HAP-1 (cell line): ENCODE measurements at regions not wholly inside any gene's neighbourhood (a gene's known extent, or its start where the extent isn't known, plus 50 kb on each side); places are given as distances from the start of the nearest gene placed in this dataset.
"Not testable (repeated sequence)": the region's sequence is repeated elsewhere in the genome, so short reads cannot be mapped to it uniquely, and the experiment has no call there.

ENCODE experiments used
- DNase-seq, 2 experiments: peaks; one replicate each; pipeline ENCODE4 v3.0.0-alpha.2; 2016 to 2020; ENCODE audit warnings: low spot score in 2 of 2
- H3K27me3 ChIP-seq: fragments of 250-450 bp; sonication (Bioruptor Pico); 2 replicates; pipeline ENCODE4 v1.5.1; 2020; ENCODE audit warnings: low read depth, mild to moderate bottlenecking, moderate library complexity
- H3K36me3 ChIP-seq: fragments of 250-450 bp; sonication (Bioruptor Pico); replicated peaks from 2 replicates; pipeline ENCODE4 v1.5.1; 2020; ENCODE audit warnings: mild to moderate bottlenecking
- H3K4me1 ChIP-seq: fragments of 250-450 bp; sonication (Bioruptor Pico); 2 replicates; pipeline ENCODE4 v1.5.1; 2020; ENCODE audit warnings: mild to moderate bottlenecking
- H3K4me3 ChIP-seq: fragments of 250-450 bp; sonication (Bioruptor Pico); 2 replicates; pipeline ENCODE4 v1.5.1; 2020; ENCODE audit warnings: mild to moderate bottlenecking, moderate library complexity
- H3K9me3 ChIP-seq: fragments of 250-450 bp; sonication (Bioruptor Pico); 2 replicates; pipeline ENCODE4 v1.5.1; 2020; ENCODE audit warnings: mild to moderate bottlenecking, moderate library complexity
- in situ Hi-C: fragments of 300-500 bp; cut with MboI; formaldehyde crosslinking; loops from 3 replicates; pipeline ENCODE4 v1.14.3; 2020; ENCODE audit warnings: low sequenced_read_pairs, inconsistent platforms, mixed read lengths

DNA sequence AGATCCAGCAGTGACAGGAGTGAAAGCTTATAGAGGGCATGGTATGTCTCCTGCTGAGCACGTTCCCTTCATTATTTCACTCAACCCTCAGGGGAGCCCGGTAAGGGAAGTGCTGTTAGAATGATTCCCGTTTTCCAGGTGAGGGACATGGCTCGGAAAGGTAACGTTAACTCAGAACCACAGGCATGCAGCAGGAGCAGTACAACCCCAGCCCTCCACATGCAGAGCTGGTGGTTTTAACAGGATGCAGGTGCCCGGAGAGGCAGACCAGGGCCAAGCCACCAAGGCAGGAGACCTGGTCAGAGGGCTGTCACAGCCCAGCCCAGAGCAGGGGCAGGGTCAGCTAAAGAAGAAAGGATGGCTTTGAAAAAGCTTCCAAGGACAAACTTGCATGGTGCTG, 268.5 kb downstream of the SH3BP4 start:
- no peaks in the 10 kb centered on the region for H3K9me3 ChIP-seq
- DNase-seq = no peak
- in situ Hi-C loops = no loop called here
- no peak overlapping the region for H3K4me3 ChIP-seq
- H3K4me1 ChIP-seq = no peaks in the 10 kb centered on the region
- H3K36me3 ChIP-seq = no peaks in the 10 kb centered on the region
- H3K27me3 ChIP-seq = peaks cover 4% of the 10 kb centered on the region

- H3K4me1 ChIP-seq = no peaks in the 10 kb centered on the region
- H3K27me3 ChIP-seq = peaks cover 4% of the 10 kb centered on the region
- in situ Hi-C loops = no loop called here
- no peaks in the 10 kb centered on the region for H3K36me3 ChIP-seq
- no peaks in the 10 kb centered on the region for H3K9me3 ChIP-seq
- DNase-seq = no peak
- no peak overlapping the region for H3K4me3 ChIP-seq
Observed at GRCh38 chr2:235223011-235223410, 270.8 kb upstream of the AGAP1 start.

DNA sequence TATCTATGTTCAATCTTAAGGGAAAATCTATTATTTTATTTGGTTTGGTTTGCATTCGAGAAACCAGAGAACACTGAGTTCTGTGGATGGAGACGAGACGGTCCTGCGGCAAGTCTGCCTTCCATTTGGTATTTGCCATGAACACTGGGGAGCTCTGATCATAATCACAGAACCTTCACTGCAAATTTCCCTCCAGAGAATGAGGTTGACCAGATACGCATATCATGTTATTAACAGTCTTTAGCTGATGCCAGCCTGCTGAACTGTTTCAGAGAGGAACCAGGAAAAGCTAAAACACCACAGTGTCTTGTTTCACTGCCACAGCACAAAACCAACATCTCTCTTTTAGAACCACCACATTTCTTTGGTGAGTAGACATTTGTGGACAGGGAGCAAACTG, 269.4 kb upstream of the AGAP1 start:
- H3K4me3 ChIP-seq = no peak overlapping the region
- in situ Hi-C loops = no loop called here
- no peaks in the 10 kb centered on the region for H3K9me3 ChIP-seq
- no peaks in the 10 kb centered on the region for H3K36me3 ChIP-seq
- H3K4me1 ChIP-seq = no peaks in the 10 kb centered on the region
- peaks cover 4% of the 10 kb centered on the region for H3K27me3 ChIP-seq
- DNase-seq = no peak

- Histone ChIP-seq H3K36me3 (no peaks in the 10 kb centered on the region), H3K4me1 (no peaks in the 10 kb centered on the region), H3K9me3 (no peaks in the 10 kb centered on the region), H3K27me3 (peaks cover 6% of the 10 kb centered on the region), H3K4me3 (no peak overlapping the region)
- in situ Hi-C loops = no loop called here
- no peak for DNase-seq
Observed at GRCh38 chr2:235225261-235225660, 268.6 kb upstream of the AGAP1 start.

DNA sequence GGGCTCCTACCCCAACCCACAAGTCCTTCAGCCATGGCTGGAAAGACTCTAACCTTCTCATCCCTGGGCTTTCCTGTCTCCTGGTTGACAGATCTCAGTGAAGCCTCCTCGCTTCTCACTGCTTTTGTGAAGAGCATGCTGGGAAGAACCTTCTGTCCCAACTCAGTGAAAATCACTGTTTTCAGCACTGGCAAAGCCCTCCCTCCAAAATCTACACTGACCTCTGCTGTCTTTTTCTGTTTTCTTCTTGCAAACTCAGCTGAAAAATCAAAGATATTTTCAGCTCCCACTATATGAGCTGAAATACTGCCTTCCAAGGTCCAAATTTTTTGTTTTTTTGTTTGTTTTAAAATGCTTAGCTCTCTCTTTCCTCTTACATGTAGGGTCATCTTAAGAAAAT, 266.3 kb upstream of the AGAP1 start:
- no peak for DNase-seq
- Histone ChIP-seq H3K27me3 (peaks cover 9% of the 10 kb centered on the region), H3K4me1 (no peaks in the 10 kb centered on the region; the same call in 1 of the 2 replicates), H3K9me3 (no peaks in the 10 kb centered on the region), H3K36me3 (no peaks in the 10 kb centered on the region), H3K4me3 (no peak overlapping the region)
- in situ Hi-C loops = no loop called here

DNA sequence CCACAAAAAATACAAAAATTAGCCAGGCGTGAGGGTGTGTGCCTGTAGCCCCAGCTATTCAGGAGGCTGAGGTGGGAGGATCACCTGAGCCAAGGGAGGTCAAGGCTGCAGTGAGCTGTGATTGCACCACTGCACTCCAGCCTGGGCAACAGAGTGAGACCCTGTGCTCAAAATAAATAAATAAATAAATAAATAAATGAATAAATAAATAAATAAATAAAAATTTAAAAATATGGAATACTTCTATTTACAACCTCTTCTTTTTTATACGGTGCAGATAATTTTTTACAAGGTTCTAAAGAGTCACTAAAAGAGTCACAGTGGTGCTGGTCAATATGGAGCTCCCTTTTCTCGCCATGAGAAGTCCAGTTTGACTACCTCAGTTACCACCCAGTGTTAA, 265.4 kb upstream of the AGAP1 start:
- H3K27me3 ChIP-seq, DNase-seq, H3K9me3 ChIP-seq, H3K4me1 ChIP-seq, H3K36me3 ChIP-seq, in situ Hi-C loops, H3K4me3 ChIP-seq: not testable (repeated sequence)

GRCh38 chr2:235229236-235229635, 264.6 kb upstream of the AGAP1 start:
- Histone ChIP-seq H3K36me3 (no peaks in the 10 kb centered on the region), H3K9me3 (no peaks in the 10 kb centered on the region), H3K4me3 (no peak overlapping the region), H3K27me3 (peaks cover 6% of the 10 kb centered on the region; the same call in 1 of the 2 replicates), H3K4me1 (no peaks in the 10 kb centered on the region; the same call in 1 of the 2 replicates)
- in situ Hi-C loops = no loop called here
- no peak for DNase-seq

GRCh38 chr2:235230821-235231601, 262.8 kb upstream of the AGAP1 start:
- DNase-seq = no peak
- H3K9me3 ChIP-seq = no peaks in the 10 kb centered on the region
- no peaks in the 10 kb centered on the region; the same call in 1 of the 2 replicates for H3K4me1 ChIP-seq
- in situ Hi-C loops = no loop called here
- H3K4me3 ChIP-seq = no peak overlapping the region
- H3K27me3 ChIP-seq = peaks cover 6% of the 10 kb centered on the region; the same call in 1 of the 2 replicates
- H3K36me3 ChIP-seq = no peaks in the 10 kb centered on the region

DNA sequence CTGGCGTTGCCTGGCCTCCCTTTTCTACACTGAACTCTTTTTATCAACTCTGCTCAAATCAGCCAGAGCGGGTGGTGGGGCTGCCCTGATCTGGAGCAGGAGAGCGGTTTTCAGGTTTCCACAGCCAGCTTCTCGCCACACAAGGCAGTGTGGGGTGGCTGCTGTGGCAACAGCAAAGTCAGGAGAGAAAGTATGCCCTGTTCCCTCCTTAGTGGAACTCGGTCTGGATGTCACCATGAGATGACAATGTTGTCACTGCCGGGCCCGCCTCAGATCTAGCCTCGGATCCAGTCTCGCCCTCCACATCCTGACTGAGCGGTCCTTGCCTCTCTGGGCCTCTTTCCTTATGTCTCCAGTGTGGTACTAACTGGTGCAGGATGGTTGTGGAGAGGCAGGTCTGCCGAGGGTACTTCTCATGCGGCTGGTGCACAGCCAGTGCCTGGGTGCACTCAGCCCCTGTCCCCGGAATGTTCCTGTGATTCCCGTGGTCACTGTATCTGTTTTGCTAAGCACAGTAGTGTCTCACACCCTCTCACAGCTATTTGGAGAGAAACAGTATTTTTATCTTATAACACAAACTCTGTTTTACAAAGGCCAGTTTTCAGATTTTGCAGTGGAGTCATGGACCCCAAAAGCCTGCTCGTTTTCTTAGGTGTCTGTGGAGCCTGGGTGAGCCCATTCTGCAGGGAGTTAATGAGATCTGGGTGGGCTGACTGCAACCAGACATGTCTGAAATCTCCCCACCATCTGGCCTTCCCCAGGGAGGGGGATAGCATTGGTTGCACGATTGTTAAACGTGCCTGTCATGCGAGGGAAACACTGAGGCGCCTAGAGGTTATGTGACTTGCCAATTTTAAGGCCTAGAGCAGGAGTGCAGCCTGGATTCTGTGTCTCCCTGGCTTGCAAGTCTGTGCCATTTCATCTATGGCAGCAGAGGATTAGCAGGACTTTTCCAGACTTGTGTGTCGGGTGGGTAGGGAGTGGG, 261.1 kb upstream of the AGAP1 start:
- H3K9me3 ChIP-seq = no peaks in the 10 kb centered on the region
- peaks cover 6% of the 10 kb centered on the region; the same call in 1 of the 2 replicates for H3K27me3 ChIP-seq
- no peak for DNase-seq
- in situ Hi-C loops = no loop called here
- H3K36me3 ChIP-seq = no peaks in the 10 kb centered on the region
- H3K4me1 ChIP-seq = no peaks in the 10 kb centered on the region; the same call in 1 of the 2 replicates
- no peak overlapping the region for H3K4me3 ChIP-seq

- DNase-seq = no peak
Observed at GRCh38 chr2:235234736-235235135, 259.1 kb upstream of the AGAP1 start.

DNA sequence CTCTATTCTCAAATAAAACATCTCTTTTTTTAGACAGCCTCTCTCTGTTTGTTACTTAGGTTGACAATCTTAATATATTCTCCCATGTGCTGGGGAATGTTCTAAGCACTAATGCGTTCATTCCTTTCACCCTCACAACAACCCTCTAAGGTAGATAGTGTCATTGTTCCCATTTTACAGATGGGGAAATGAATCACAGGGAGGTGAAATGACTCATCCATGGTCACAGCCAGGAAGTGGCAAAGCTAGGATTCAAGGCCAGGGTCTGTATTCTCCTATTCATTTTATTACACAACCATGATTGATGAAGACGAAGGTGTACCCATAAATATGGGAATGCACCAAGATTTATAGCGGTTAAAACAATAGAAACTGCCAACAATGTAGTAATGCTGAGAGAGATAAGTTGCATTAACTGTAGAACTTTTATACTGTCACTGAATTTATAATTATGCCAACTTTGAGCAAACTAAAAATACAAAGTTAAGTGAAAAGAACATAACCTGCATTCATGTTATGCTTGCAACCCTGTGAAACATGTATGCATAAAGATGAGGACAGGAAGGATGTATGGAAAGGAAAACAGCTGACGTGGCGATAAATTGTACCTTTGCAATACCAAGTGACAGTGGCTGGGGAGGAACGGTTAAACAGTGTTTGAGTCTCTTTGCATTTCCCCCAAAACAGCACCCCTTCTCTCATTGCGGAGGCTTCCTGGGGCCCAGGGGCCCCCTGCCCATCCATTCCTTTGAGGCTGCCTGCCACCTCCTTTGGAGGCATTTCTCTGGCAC, 257.7 kb upstream of the AGAP1 start:
- DNase-seq = no peak
- in situ Hi-C loops = no loop called here
- H3K27me3 ChIP-seq = no peaks in the 10 kb centered on the region

More at GRCh38 chr2:235234736-235235135, 259.1 kb upstream of the AGAP1 start:
- Histone ChIP-seq H3K36me3 (no peaks in the 10 kb centered on the region), H3K9me3 (no peaks in the 10 kb centered on the region), H3K27me3 (peaks cover 6% of the 10 kb centered on the region; the same call in 1 of the 2 replicates), H3K4me3 (no peak overlapping the region), H3K4me1 (no peaks in the 10 kb centered on the region; the same call in 1 of the 2 replicates)
- in situ Hi-C loops = no loop called here

DNA sequence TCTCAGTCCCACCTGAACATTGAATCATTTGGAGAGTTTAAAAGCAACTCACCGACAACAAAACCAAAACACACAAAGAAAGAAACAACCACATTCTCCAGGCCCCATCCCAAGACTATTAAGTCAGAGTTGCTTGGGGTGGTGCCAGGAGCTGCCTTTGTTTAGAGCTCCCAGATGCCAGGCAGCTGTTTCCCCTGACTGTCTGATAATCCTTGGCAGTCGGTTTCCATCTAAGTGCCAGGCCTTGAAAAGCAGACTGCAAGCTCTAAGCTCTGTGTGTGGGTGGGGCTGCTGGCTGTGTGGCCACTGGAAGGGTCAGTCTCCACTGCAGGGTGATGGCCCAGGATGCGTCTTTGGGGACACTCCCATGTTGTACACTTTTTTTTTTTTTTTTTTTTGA, 255.3 kb upstream of the AGAP1 start:
- Histone ChIP-seq H3K4me1 (no peaks in the 10 kb centered on the region), H3K4me3 (no peak overlapping the region), H3K36me3 (no peaks in the 10 kb centered on the region), H3K27me3 (no peaks in the 10 kb centered on the region), H3K9me3 (no peaks in the 10 kb centered on the region)
- in situ Hi-C loops = no loop called here
- no peak for DNase-seq

More for the DNA sequence above, 257.7 kb upstream of the AGAP1 start:
- Histone ChIP-seq H3K4me1 (no peaks in the 10 kb centered on the region), H3K9me3 (no peaks in the 10 kb centered on the region), H3K36me3 (no peaks in the 10 kb centered on the region), H3K4me3 (no peak overlapping the region)

GRCh38 chr2:235240574-235240973, 253.3 kb upstream of the AGAP1 start:
- no peak overlapping the region for H3K4me3 ChIP-seq
- in situ Hi-C loops = no loop called here
- H3K36me3 ChIP-seq = no peaks in the 10 kb centered on the region
- no peaks in the 10 kb centered on the region for H3K9me3 ChIP-seq
- no peaks in the 10 kb centered on the region for H3K4me1 ChIP-seq
- H3K27me3 ChIP-seq = no peaks in the 10 kb centered on the region
- no peak for DNase-seq
